ENCODE measurements at regions not wholly inside any gene's neighbourhood (a gene's known extent, or its start where the extent isn't known, plus 50 kb on each side); places are given as distances from the start of the nearest gene placed in this dataset.

- no peak for TF ChIP-seq CTCF (IDR thresholded peaks at IDR 0.05)
- no peak for TF ChIP-seq POLR2A (IDR thresholded peaks at IDR 0.05; ENCODE audit: low read depth)
These were observed 275.9 kb upstream of the TBL1XR1 start for GRCh38 chr3:177473184-177473583.
